SH-SY5Y (cell line): ENCODE measurements at regions not wholly inside any gene's neighbourhood (a gene's known extent, or its start where the extent isn't known, plus 50 kb on each side); places are given as distances from the start of the nearest gene placed in this dataset.

ENCODE experiments used
- GATA2 ChIP-seq: IDR thresholded peaks from 2 replicates; pipeline ENCODE4 v1.6.1; 2011; ENCODE audit warnings: mild to moderate bottlenecking, low read depth, low read length
- GATA3 ChIP-seq: IDR thresholded peaks from 2 replicates; pipeline ENCODE4 v1.6.1; 2011; ENCODE audit warnings: low read depth, mild to moderate bottlenecking, low read length, moderate library complexity

DNA sequence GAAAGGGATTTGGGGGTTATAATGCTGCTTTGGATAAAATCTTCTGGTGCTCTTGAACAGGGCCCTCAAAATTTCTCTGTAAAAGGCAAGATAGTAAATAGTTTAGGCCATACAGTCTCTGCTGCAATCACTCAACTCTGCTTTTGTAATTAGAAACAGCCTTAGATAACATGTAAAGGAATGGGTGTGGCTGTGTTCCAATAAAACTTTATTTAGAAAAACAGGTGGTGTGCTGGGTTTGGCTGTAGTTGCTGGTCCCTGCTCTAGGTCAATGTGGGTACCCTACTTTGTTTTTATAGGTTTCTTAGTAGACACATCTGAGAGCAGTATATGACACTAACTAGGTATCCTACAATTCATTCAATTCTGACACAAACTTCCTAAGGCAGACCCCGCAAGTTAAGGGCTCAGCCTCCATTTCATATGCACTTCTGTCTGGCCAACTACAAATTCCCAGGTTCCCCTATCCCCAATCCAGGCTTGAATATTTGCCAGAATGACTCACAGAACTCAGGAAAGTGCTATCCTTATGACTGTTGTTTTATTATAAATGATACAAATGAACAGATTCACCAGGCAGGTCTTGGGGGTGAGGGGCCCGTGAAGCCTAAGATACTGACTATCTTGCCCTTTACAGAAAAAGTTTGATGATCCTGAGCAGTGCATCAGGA, 349.9 kb downstream of the RPS24 start:
- TF ChIP-seq GATA2 (no peak), GATA3 (no peak)
